Testis (tissue), 2 donors: ENCODE measurements at regions not wholly inside any gene's neighbourhood (a gene's known extent, or its start where the extent isn't known, plus 50 kb on each side); places are given as distances from the start of the nearest gene placed in this dataset.

Experiments
- DNase-seq: peaks from one replicate; pipeline ENCODE4 v3.0.0-alpha.2; 2019
- H3K27ac ChIP-seq, 2 donors: fragments of 200-600 bp; sonication (generic); one replicate each; pipeline ENCODE4 v1.5.1; 2019
- H3K27me3 ChIP-seq: fragments of 200-600 bp; sonication (generic); one replicate; pipeline ENCODE4 v1.5.1; 2019
- H3K36me3 ChIP-seq: fragments of 200-600 bp; sonication (generic); one replicate; pipeline ENCODE4 v1.5.1; 2017; ENCODE audit warnings: low read depth; ENCODE audit errors: missing control alignments
- H3K4me1 ChIP-seq: fragments of 200-600 bp; sonication (generic); one replicate; pipeline ENCODE4 v1.5.1; 2019
- H3K4me3 ChIP-seq, 2 donors: fragments of 200-600 bp; sonication (generic); one replicate each; pipeline ENCODE4 v1.5.1; 2017 to 2019
- H3K9me3 ChIP-seq: fragments of 200-600 bp; sonication (generic); one replicate; pipeline ENCODE4 v1.5.1; 2017
- POLR2A ChIP-seq: fragments of 450-650 bp; IDR thresholded peaks from one replicate; pipeline ENCODE4 v1.6.1; 2017; ENCODE audit warnings: antibody characterized with exemption, mild to moderate bottlenecking, moderate library complexity
- WGBS, 2 donors: methylation state at CpG; one replicate each; pipeline ENCODE4 v1.1.5; 2018; 5-methylcytosine and 5-hydroxymethylcytosine counted together
- intact Hi-C: fragments of 100-400 bp; cut with DNase I; formaldehyde crosslinking; loops from one replicate; pipeline ENCODE4 v1.15.1; 2023; ENCODE audit warnings: low total_unique reads
- TF ChIP-seq, protein P1 (sequence below), 3 experiments: fragments of 450-650 bp in 2 of 3; fragments of 200-600 bp in 1 of 3; sonication (generic) in 1 of 3; IDR thresholded peaks; one replicate each; pipeline ENCODE4 v1.5.1; 2016 to 2019; ENCODE audit warnings: antibody characterized with exemption in 3 of 3, mild to moderate bottlenecking in 2 of 3, moderate library complexity in 1 of 3

DNA sequence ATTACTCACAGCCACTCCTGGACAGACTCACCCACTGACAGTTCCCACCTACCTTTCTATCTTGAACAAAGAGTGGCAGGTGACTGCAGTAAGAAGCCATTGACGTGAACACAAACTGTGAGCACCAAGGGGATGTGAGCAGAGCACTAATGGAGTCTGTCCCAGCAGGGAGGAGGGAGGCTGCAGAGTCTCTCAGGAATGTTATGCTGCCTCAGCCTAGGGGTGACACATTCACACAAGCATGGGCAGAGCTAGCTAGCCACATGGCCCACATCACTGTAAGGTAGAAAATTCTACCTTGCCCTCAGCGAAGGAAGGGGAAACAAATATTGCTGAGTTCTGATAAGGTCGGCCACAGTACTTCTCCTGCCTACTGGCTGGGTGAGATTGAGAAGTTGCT lies 56.8 kb upstream of the PTGFRN start:
- no peaks in the 10 kb centered on the region for H3K9me3 ChIP-seq
- H3K27me3 ChIP-seq, result no peaks in the 10 kb centered on the region
- WGBS, 2 donors, result 90 to 92% methylated on average over 3 of the region's 3 CpGs
- no peak overlapping the region for H3K27ac ChIP-seq
- intact Hi-C loops, result no loop called here
- no peak for DNase-seq
- peaks cover 9% of the 10 kb centered on the region for H3K4me1 ChIP-seq
- TF ChIP-seq, protein P1, sequence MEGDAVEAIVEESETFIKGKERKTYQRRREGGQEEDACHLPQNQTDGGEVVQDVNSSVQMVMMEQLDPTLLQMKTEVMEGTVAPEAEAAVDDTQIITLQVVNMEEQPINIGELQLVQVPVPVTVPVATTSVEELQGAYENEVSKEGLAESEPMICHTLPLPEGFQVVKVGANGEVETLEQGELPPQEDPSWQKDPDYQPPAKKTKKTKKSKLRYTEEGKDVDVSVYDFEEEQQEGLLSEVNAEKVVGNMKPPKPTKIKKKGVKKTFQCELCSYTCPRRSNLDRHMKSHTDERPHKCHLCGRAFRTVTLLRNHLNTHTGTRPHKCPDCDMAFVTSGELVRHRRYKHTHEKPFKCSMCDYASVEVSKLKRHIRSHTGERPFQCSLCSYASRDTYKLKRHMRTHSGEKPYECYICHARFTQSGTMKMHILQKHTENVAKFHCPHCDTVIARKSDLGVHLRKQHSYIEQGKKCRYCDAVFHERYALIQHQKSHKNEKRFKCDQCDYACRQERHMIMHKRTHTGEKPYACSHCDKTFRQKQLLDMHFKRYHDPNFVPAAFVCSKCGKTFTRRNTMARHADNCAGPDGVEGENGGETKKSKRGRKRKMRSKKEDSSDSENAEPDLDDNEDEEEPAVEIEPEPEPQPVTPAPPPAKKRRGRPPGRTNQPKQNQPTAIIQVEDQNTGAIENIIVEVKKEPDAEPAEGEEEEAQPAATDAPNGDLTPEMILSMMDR (IDR thresholded peaks at IDR 0.05), result no peak
- no peak for TF ChIP-seq POLR2A
- no peaks in the 10 kb centered on the region for H3K36me3 ChIP-seq
- H3K4me3 ChIP-seq, result no peak overlapping the region

DNA sequence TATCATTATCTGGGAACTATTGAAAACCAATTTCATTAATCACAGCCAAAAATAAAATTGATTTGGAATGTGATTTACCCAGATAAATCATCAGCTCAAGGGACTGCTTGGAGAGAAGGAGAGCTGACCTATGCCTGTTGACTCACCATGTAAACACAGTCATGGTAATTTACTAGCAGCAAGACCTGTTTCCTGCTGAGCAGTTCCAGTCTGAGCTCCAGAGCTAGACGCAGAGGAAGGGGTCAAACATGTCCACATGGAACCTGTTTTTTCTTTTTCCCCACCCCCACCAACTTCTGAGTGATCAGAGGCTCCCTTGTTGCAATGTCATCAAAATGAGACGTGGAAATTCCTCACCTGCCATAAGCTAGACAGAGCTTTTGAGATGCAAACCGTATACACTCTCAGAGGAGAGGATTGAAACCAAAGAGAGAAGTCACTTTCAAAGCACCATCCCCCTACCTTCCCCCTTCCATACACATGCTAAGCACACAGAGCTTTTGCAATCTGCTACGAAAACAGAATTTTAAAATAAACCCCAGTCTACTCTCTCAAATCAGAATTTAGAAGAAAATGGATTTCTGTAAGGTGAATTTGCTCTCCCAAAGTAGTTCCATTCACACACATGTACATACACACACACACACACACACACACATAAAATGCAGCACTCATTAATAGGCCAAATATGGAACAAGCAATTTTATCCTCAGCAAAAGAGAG lies 55.9 kb upstream of the PTGFRN start:
- no peaks in the 10 kb centered on the region for H3K36me3 ChIP-seq
- intact Hi-C loops, result no loop called here
- DNase-seq, result no peak
- no peak overlapping the region for H3K4me3 ChIP-seq
- 62 to 71% methylated on average over 4 of the region's 4 CpGs for WGBS, 2 donors
- TF ChIP-seq, protein P1 (IDR thresholded peaks at IDR 0.05), result no peak
- TF ChIP-seq POLR2A, result no peak
- no peaks in the 10 kb centered on the region for H3K9me3 ChIP-seq
- no peaks in the 10 kb centered on the region for H3K27me3 ChIP-seq
- H3K27ac ChIP-seq, result no peak overlapping the region
- H3K4me1 ChIP-seq, result peaks cover 9% of the 10 kb centered on the region

DNA sequence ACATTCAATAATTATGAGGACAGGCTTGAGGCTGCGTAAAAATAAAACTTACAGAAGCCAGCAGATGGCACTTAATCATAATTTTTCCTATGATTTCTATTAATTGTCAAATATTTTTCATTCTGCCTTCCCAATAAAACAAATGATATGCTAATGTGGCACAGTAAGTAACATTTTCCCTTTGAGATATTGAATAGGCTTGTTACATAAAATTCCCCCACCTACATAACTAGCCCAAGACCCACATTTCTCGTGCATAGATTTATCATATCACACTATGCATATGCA lies 55.4 kb upstream of the PTGFRN start:
- intact Hi-C loops, result no loop called here
- TF ChIP-seq, protein P1 (IDR thresholded peaks at IDR 0.05), result no peak
- no peak for TF ChIP-seq POLR2A
- WGBS, 2 donors, result 63 to 64% methylated on average over 2 of the region's 2 CpGs
- no peak for DNase-seq
- H3K9me3 ChIP-seq, result no peaks in the 10 kb centered on the region
- peaks cover 9% of the 10 kb centered on the region for H3K4me1 ChIP-seq
- H3K27me3 ChIP-seq, result no peaks in the 10 kb centered on the region
- no peaks in the 10 kb centered on the region for H3K36me3 ChIP-seq
- no peak overlapping the region for H3K4me3 ChIP-seq
- no peak overlapping the region for H3K27ac ChIP-seq

DNA sequence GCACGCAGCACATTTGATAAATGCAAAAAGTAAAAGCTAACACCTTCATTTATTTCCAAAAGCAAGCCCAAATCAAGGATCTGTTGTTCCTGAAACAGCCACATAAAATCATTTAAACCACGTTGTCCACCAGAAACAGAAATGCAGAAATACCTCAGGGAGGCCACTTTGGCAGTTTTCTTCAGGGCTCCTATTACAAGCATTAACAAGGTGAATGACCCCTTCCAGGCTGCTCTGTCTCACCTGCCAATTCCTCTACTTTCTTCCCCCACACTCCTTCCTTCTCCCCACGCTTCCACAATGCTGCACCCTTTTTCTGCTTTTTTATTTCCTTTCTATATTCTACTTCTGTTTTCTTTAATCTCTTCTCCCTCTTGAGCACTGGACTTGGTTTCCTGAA lies 55.0 kb upstream of the PTGFRN start:
- TF ChIP-seq, protein P1 (IDR thresholded peaks at IDR 0.05), result no peak
- TF ChIP-seq POLR2A, result no peak
- intact Hi-C loops, result no loop called here
- no peak overlapping the region for H3K4me3 ChIP-seq
- no peaks in the 10 kb centered on the region for H3K9me3 ChIP-seq
- WGBS, 2 donors, result 63% methylated on average over 3 of the region's 3 CpGs
- no peak for DNase-seq
- H3K4me1 ChIP-seq, result peaks cover 9% of the 10 kb centered on the region
- no peaks in the 10 kb centered on the region for H3K36me3 ChIP-seq
- H3K27ac ChIP-seq, result no peak overlapping the region
- no peaks in the 10 kb centered on the region for H3K27me3 ChIP-seq

DNA sequence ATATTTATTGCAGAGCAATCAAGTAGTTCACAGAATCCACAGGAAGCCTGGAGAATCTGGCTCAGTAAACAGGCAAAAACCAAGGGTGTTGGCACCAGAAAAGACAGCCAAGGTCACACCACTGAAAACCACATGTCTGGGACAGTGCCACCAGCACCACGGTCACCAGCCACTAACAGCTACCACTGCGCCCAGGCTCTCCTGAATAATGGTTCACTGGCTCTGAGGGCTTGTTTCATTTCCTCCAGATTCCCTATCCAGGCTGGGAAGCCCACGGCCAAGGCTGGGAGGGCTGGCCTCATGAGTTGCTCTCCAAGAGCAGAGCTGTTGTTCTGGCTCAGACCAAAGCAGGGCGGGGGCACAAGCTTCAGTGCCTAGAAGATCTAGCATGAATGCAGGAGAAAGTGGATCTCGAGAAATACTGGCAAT lies 54.5 kb upstream of the PTGFRN start:
- no peaks in the 10 kb centered on the region for H3K9me3 ChIP-seq
- H3K4me3 ChIP-seq, result no peak overlapping the region
- intact Hi-C loops, result no loop called here
- no peaks in the 10 kb centered on the region for H3K27me3 ChIP-seq
- no peak for TF ChIP-seq POLR2A
- TF ChIP-seq, protein P1 (IDR thresholded peaks at IDR 0.05), result no peak
- WGBS, 2 donors, result 33 to 39% methylated on average over 3 to 5 of the region's 5 CpGs
- no peaks in the 10 kb centered on the region for H3K36me3 ChIP-seq
- peaks cover 9% of the 10 kb centered on the region for H3K4me1 ChIP-seq
- H3K27ac ChIP-seq, result no peak overlapping the region
- peak; percentile 51 for DNase-seq
